ENCODE measurements at regions not wholly inside any gene's neighbourhood (a gene's known extent, or its start where the extent isn't known, plus 50 kb on each side); places are given as distances from the start of the nearest gene placed in this dataset.

DNA sequence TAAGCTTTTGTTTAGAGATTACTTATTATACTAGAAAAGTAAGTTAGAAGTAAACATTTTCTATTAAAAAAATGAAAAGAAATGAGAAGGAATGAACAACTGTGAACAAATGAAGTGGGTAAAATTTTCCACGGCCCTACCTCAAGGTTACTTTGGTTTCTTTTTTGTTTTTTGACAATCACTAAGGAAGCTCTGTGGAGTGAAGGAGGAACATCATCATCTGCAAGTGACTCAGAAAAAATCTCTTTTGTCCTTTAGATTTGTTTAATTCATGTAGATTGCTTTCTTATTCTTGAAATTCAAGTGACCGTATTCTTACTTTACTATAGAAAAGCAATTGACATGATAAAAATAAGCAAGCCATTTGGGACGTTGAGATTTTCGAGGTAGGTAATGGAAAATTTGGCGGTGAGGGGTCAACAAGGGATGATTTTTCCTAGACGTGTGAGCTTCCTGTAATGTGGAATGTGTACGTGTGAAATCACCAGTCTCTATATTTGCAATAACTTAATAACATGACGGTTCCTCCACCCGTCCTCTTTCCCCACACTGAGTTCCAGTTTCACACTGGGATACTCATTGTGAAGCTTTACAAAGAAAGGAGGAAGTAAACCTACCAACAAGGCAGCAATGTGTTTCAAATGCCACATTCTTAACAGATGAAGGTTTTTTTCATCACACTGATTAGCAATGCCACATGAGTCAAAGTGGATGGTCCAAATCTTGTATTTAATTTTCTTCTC, 62.3 kb upstream of the EGLN3 start:
- WGBS = 48% methylated on average over 9 of the region's 9 CpGs
- H3K9me3 ChIP-seq (ENCODE audit: control insufficient read depth in 2 of 2, insufficient read depth in 1 of 2, low read length in 1 of 2) = no peaks in the 10 kb centered on the region
- H3K36me3 ChIP-seq (ENCODE audit: control insufficient read depth in 2 of 2, insufficient read depth in 2 of 2, low read length in 1 of 2) = no peaks in the 10 kb centered on the region
- peak overlapping the region in 1 of 2 donors; percentile 75 for H3K27ac ChIP-seq (ENCODE audit: low read depth in 1 of 2, low read length in 1 of 2)
- no peaks in the 10 kb centered on the region for H3K27me3 ChIP-seq (ENCODE audit: control insufficient read depth in 2 of 2, insufficient read depth in 1 of 2, low read length in 1 of 2)
- H3K4me3 ChIP-seq (ENCODE audit: low read length in 2 of 2) = no peak overlapping the region
- peaks cover 19 to 27% of the 10 kb centered on the region in 2 donors for H3K4me1 ChIP-seq (ENCODE audit: control insufficient read depth in 2 of 2, insufficient read depth in 2 of 2, low read length in 2 of 2)
- DNase-seq (ENCODE audit: low read depth in 6 of 9, low spot score in 9 of 9) = peak in 4 of 9 donors; percentile 15 to 53 (median 23)

DNA sequence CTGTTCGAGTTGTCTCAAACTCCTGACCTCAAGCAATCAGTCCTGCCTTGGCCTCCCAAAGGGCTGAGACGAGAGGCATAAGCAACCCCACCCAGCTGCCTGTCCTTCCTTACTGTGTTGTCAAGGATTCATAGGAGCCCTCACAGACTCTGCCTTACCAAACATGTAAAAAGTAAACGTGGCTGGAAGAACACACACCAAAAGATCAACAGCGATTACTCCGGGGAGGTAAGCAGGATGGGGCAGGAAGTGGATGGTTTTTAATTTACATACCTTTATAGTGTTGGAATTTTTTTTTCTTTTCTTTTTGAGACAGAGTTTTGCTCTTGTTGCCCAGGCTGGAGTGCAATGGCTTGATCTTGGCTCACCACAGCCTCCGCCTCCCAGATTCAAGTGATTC, 61.5 kb upstream of the EGLN3 start:
- H3K9me3 ChIP-seq (ENCODE audit: control insufficient read depth in 2 of 2, insufficient read depth in 1 of 2, low read length in 1 of 2) = no peaks in the 10 kb centered on the region
- DNase-seq (ENCODE audit: low read depth in 6 of 9, low spot score in 9 of 9) = peak in 1 of 9 donors; percentile 27
- 50% methylated on average over 6 of the region's 6 CpGs for WGBS
- no peak overlapping the region for H3K4me3 ChIP-seq (ENCODE audit: low read length in 2 of 2)
- H3K27me3 ChIP-seq (ENCODE audit: control insufficient read depth in 2 of 2, insufficient read depth in 1 of 2, low read length in 1 of 2) = no peaks in the 10 kb centered on the region
- peaks cover 19 to 27% of the 10 kb centered on the region in 2 donors for H3K4me1 ChIP-seq (ENCODE audit: control insufficient read depth in 2 of 2, insufficient read depth in 2 of 2, low read length in 2 of 2)
- H3K27ac ChIP-seq (ENCODE audit: low read depth in 1 of 2, low read length in 1 of 2) = no peak overlapping the region
- H3K36me3 ChIP-seq (ENCODE audit: control insufficient read depth in 2 of 2, insufficient read depth in 2 of 2, low read length in 1 of 2) = no peaks in the 10 kb centered on the region

- H3K9me3 ChIP-seq (ENCODE audit: control insufficient read depth in 2 of 2, insufficient read depth in 1 of 2, low read length in 1 of 2) = no peaks in the 10 kb centered on the region
- no peak overlapping the region for H3K4me3 ChIP-seq (ENCODE audit: low read length in 2 of 2)
- WGBS = 98% methylated on average over 5 of the region's 5 CpGs
- no peak overlapping the region for H3K27ac ChIP-seq (ENCODE audit: low read depth in 1 of 2, low read length in 1 of 2)
- peaks cover 19 to 26% of the 10 kb centered on the region in 2 donors for H3K4me1 ChIP-seq (ENCODE audit: control insufficient read depth in 2 of 2, insufficient read depth in 2 of 2, low read length in 2 of 2)
- H3K27me3 ChIP-seq (ENCODE audit: control insufficient read depth in 2 of 2, insufficient read depth in 1 of 2, low read length in 1 of 2) = no peaks in the 10 kb centered on the region
- H3K36me3 ChIP-seq (ENCODE audit: control insufficient read depth in 2 of 2, insufficient read depth in 2 of 2, low read length in 1 of 2) = no peaks in the 10 kb centered on the region
- DNase-seq (ENCODE audit: low read depth in 6 of 9, low spot score in 9 of 9) = no peak
Observed at GRCh38 chr14:34009956-34010355, 59.1 kb upstream of the EGLN3 start.

GRCh38 chr14:34007902-34008301, 57.0 kb upstream of the EGLN3 start:
- Histone ChIP-seq H3K36me3 (ENCODE audit: control insufficient read depth in 2 of 2, insufficient read depth in 2 of 2, low read length in 1 of 2) (no peaks in the 10 kb centered on the region), H3K9me3 (ENCODE audit: control insufficient read depth in 2 of 2, insufficient read depth in 1 of 2, low read length in 1 of 2) (no peaks in the 10 kb centered on the region), H3K27me3 (ENCODE audit: control insufficient read depth in 2 of 2, insufficient read depth in 1 of 2, low read length in 1 of 2) (no peaks in the 10 kb centered on the region), H3K4me3 (ENCODE audit: low read length in 2 of 2) (no peak overlapping the region), H3K27ac (ENCODE audit: low read depth in 1 of 2, low read length in 1 of 2) (no peak overlapping the region), H3K4me1 (ENCODE audit: control insufficient read depth in 2 of 2, insufficient read depth in 2 of 2, low read length in 2 of 2) (peaks cover 5 to 9% of the 10 kb centered on the region in 2 donors)
- DNase-seq (ENCODE audit: low read depth in 6 of 9, low spot score in 9 of 9) = no peak
- WGBS = 95% methylated on average over 3 of the region's 3 CpGs

DNA sequence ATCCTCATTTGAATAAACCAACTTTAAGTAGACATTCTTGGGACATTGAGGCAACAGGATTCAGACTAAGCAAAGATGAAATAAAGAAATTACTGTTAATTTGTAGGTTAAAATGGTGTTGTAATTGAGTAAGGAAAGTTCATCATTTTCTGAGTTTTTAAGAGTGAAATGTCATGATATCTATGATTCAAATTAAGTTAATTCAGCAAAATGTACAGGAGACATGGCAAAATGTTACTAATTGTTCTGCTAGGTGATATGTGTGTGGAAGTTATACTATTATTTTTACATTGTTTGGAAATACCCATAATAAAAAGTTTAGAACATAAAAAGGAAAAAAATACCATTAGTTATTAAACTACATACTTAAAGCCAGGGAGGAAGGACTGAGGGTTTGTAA, 55.0 kb upstream of the EGLN3 start:
- no peaks in the 10 kb centered on the region for H3K9me3 ChIP-seq (ENCODE audit: control insufficient read depth in 2 of 2, insufficient read depth in 1 of 2, low read length in 1 of 2)
- DNase-seq (ENCODE audit: low read depth in 6 of 9, low spot score in 9 of 9) = no peak
- H3K27ac ChIP-seq (ENCODE audit: low read depth in 1 of 2, low read length in 1 of 2) = no peak overlapping the region
- no peaks in the 10 kb centered on the region for H3K27me3 ChIP-seq (ENCODE audit: control insufficient read depth in 2 of 2, insufficient read depth in 1 of 2, low read length in 1 of 2)
- no peaks in the 10 kb centered on the region for H3K4me1 ChIP-seq (ENCODE audit: control insufficient read depth in 2 of 2, insufficient read depth in 2 of 2, low read length in 2 of 2)
- H3K36me3 ChIP-seq (ENCODE audit: control insufficient read depth in 2 of 2, insufficient read depth in 2 of 2, low read length in 1 of 2) = no peaks in the 10 kb centered on the region
- no peak overlapping the region for H3K4me3 ChIP-seq (ENCODE audit: low read length in 2 of 2)

- H3K36me3 ChIP-seq (ENCODE audit: control insufficient read depth in 2 of 2, insufficient read depth in 2 of 2, low read length in 1 of 2) = no peaks in the 10 kb centered on the region
- no peaks in the 10 kb centered on the region for H3K4me1 ChIP-seq (ENCODE audit: control insufficient read depth in 2 of 2, insufficient read depth in 2 of 2, low read length in 2 of 2)
- DNase-seq (ENCODE audit: low read depth in 6 of 9, low spot score in 9 of 9) = no peak
- H3K27ac ChIP-seq (ENCODE audit: low read depth in 1 of 2, low read length in 1 of 2) = no peak overlapping the region
- no peaks in the 10 kb centered on the region for H3K9me3 ChIP-seq (ENCODE audit: control insufficient read depth in 2 of 2, insufficient read depth in 1 of 2, low read length in 1 of 2)
- no peaks in the 10 kb centered on the region for H3K27me3 ChIP-seq (ENCODE audit: control insufficient read depth in 2 of 2, insufficient read depth in 1 of 2, low read length in 1 of 2)
- WGBS = 66% methylated on average over 3 of the region's 3 CpGs
- H3K4me3 ChIP-seq (ENCODE audit: low read length in 2 of 2) = no peak overlapping the region
Observed at GRCh38 chr14:34004881-34005280, 54.0 kb upstream of the EGLN3 start.

DNA sequence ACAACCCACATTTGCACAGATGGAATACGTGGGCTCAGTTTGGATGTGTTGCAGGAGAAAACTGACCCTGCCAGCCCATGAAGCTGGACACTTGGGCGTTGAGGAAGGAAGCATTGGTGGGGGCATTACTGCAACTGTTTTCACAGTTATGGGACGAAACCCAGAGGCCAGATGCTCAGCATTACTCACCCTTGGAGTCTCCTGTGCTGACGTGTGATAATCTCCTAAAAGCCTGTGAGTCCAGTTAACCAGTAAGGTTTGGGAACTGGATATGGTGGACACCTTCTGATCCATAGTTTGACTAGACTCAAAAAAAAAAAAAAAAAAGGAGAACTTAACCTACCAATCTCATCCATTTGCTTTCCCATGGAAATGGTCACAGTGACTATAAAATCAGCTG, 52.8 kb upstream of the EGLN3 start:
- no peaks in the 10 kb centered on the region for H3K4me1 ChIP-seq (ENCODE audit: control insufficient read depth in 2 of 2, insufficient read depth in 2 of 2, low read length in 2 of 2)
- no peak overlapping the region for H3K27ac ChIP-seq (ENCODE audit: low read depth in 1 of 2, low read length in 1 of 2)
- H3K9me3 ChIP-seq (ENCODE audit: control insufficient read depth in 2 of 2, insufficient read depth in 1 of 2, low read length in 1 of 2) = no peaks in the 10 kb centered on the region
- no peaks in the 10 kb centered on the region for H3K27me3 ChIP-seq (ENCODE audit: control insufficient read depth in 2 of 2, insufficient read depth in 1 of 2, low read length in 1 of 2)
- no peak overlapping the region for H3K4me3 ChIP-seq (ENCODE audit: low read length in 2 of 2)
- DNase-seq (ENCODE audit: low read depth in 6 of 9, low spot score in 9 of 9) = no peak
- 68% methylated on average over 4 of the region's 4 CpGs for WGBS
- no peaks in the 10 kb centered on the region for H3K36me3 ChIP-seq (ENCODE audit: control insufficient read depth in 2 of 2, insufficient read depth in 2 of 2, low read length in 1 of 2)

DNA sequence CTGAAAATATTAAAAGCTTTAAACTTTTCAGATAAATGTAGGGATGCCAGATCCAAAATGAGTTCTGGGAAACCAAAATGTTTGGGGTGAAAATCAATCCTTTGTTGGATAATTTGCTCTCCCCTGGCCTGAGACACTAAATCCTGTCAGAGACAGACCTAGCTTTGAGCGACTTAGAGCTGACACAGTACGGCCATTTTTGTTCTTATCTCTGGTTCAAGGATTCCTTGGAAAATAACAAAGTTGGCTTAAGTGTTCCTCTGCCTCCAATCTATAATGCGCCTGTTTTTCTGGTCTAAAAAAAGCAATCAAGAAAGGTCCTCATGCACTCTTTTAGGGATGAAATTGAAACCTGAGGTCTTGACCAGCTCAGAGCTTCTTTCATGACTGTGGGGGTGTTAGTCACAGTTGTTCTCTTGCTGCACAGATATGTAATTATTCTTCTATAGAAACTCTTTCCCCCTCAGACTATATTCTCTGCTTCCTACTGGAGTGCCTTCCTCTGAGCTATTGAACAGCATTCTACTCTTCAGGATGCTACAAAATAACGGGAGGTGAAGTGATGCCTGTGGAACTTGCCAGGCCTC, 52.3 kb upstream of the EGLN3 start:
- no peak for DNase-seq (ENCODE audit: low read depth in 6 of 9, low spot score in 9 of 9)
- WGBS = 94% methylated on average over 4 of the region's 4 CpGs
- no peaks in the 10 kb centered on the region for H3K9me3 ChIP-seq (ENCODE audit: control insufficient read depth in 2 of 2, insufficient read depth in 1 of 2, low read length in 1 of 2)
- no peak overlapping the region for H3K4me3 ChIP-seq (ENCODE audit: low read length in 2 of 2)
- H3K27ac ChIP-seq (ENCODE audit: low read depth in 1 of 2, low read length in 1 of 2) = no peak overlapping the region
- H3K27me3 ChIP-seq (ENCODE audit: control insufficient read depth in 2 of 2, insufficient read depth in 1 of 2, low read length in 1 of 2) = no peaks in the 10 kb centered on the region
- no peaks in the 10 kb centered on the region for H3K4me1 ChIP-seq (ENCODE audit: control insufficient read depth in 2 of 2, insufficient read depth in 2 of 2, low read length in 2 of 2)
- no peaks in the 10 kb centered on the region for H3K36me3 ChIP-seq (ENCODE audit: control insufficient read depth in 2 of 2, insufficient read depth in 2 of 2, low read length in 1 of 2)

All from thymus (tissue), 11 donors.